ENCODE measurements at regions not wholly inside any gene's neighbourhood (a gene's known extent, or its start where the extent isn't known, plus 50 kb on each side); places are given as distances from the start of the nearest gene placed in this dataset.

- no peak for TF ChIP-seq POLR2AphosphoS5 (IDR thresholded peaks at IDR 0.05; ENCODE audit: low read depth, low read length)
- no peak for TF ChIP-seq TAF1 (IDR thresholded peaks at IDR 0.05; ENCODE audit: low read depth, low read length)
- TF ChIP-seq POLR2A (IDR thresholded peaks at IDR 0.05; ENCODE audit: low read depth, low read length), result no peak
- no peak for TF ChIP-seq SPI1 (IDR thresholded peaks at IDR 0.05; ENCODE audit: low read depth, low read length)
- no peak for TF ChIP-seq PAX5 (IDR thresholded peaks at IDR 0.05; ENCODE audit: insufficient read depth, low read length, severe bottlenecking)
- no peak for TF ChIP-seq POU2F2 (IDR thresholded peaks at IDR 0.05; ENCODE audit: low read depth, low read length)
Measured at GRCh38 chr14:99075061-99075460, 196.9 kb downstream of the BCL11B start.

Measured in GM12891 (cell line).